GM12878 (cell line): ENCODE measurements at regions not wholly inside any gene's neighbourhood (a gene's known extent, or its start where the extent isn't known, plus 50 kb on each side); places are given as distances from the start of the nearest gene placed in this dataset.

ENCODE experiments used
- ATAC-seq: fragments of 200-7000 bp; cut with Tn5 transposase; 3 replicates; pipeline ENCODE4 v1.9.1; 2020; ENCODE audit warnings: mild to moderate bottlenecking, moderate library complexity
- BruUV-seq: library from RNA; stranded (reverse); fragments of 400-500 nt; replicated peaks from 2 replicates; lab custom pipeline; 2021; lab: Mats Ljungman, UMichigan
- CTCF ChIA-PET: fragments of 300-600 bp; sonication (Branson Sonifier 250); formaldehyde crosslinking; extraction: SDS; loops from one replicate; lab custom pipeline; 2021; ENCODE audit warnings: inconsistent platforms; lab: Yijun Ruan, JAX
- POLR2A ChIA-PET: fragments of 350-600 bp; formaldehyde crosslinking; extraction: SDS; loops from one replicate; lab custom pipeline; 2021; ENCODE audit warnings: inconsistent platforms; lab: Charles Lee
- RAD21 ChIA-PET: fragments of 300-600 bp; sonication (Branson Sonifier 250); formaldehyde crosslinking; loops from one replicate; lab custom pipeline; 2023; ENCODE audit warnings: antibody characterized with exemption; ENCODE audit not compliant: unreplicated experiment; lab: Charles Lee
- SMC1A ChIA-PET: fragments of 300-600 bp; sonication (Branson Sonifier 250); formaldehyde crosslinking; loops from one replicate; lab custom pipeline; 2023; ENCODE audit not compliant: unreplicated experiment, uncharacterized antibody; lab: Charles Lee
- DNase-seq: peaks from one replicate; pipeline ENCODE4 v3.0.0-alpha.2; 2011; ENCODE audit warnings: low read depth, low spot score
- FAIRE-seq: peaks from 3 replicates; lab custom pipeline; 2011; peaks lifted over from hg19 to GRCh38; lab: Jason Lieb, UNC
- H2AFZ ChIP-seq: 2 replicates; pipeline ENCODE4 v1.6.0; 2011; ENCODE audit warnings: low read depth, low read length, control low read depth; ENCODE audit not compliant: control insufficient read depth
- H3K27ac ChIP-seq: 2 replicates; pipeline ENCODE4 v1.5.1; 2011; ENCODE audit warnings: control low read depth; ENCODE audit not compliant: control insufficient read depth, insufficient read depth
- H3K27me3 ChIP-seq, 2 experiments: replicated peaks in 1 of 2; 2 replicates each; pipeline versions ENCODE4 v1.6.0 to v1.6.1; 2011; ENCODE audit warnings: low read length in 1 of 2; ENCODE audit not compliant: control insufficient read depth in 2 of 2, insufficient read depth in 2 of 2
- H3K36me3 ChIP-seq, 2 experiments: 2 replicates each; pipeline ENCODE4 v1.5.1; 2011; ENCODE audit warnings: low read length in 1 of 2; ENCODE audit not compliant: control insufficient read depth in 2 of 2, insufficient read depth in 2 of 2
- H3K4me1 ChIP-seq: 2 replicates; pipeline ENCODE4 v1.6.1; 2011; ENCODE audit warnings: mild to moderate bottlenecking, low read length, moderate library complexity, mixed read lengths; ENCODE audit not compliant: control insufficient read depth, insufficient read depth
- H3K4me2 ChIP-seq: 2 replicates; pipeline ENCODE4 v1.6.0; 2011; ENCODE audit warnings: control low read depth; ENCODE audit not compliant: control insufficient read depth, insufficient read depth
- H3K4me3 ChIP-seq: fragments of 200-600 bp; sonication (generic); 2 replicates; pipeline ENCODE4 v1.5.1; 2016
- H3K79me2 ChIP-seq: 2 replicates; pipeline ENCODE4 v1.6.0; 2011; ENCODE audit warnings: low read length; ENCODE audit not compliant: control insufficient read depth, insufficient read depth
- H3K9ac ChIP-seq: 2 replicates; pipeline ENCODE4 v1.8.0; 2011; ENCODE audit warnings: low read length, control low read depth, mixed read lengths; ENCODE audit not compliant: control insufficient read depth, insufficient read depth
- H3K9me3 ChIP-seq: replicated peaks from 3 replicates; pipeline ENCODE4 v1.5.1; 2011; ENCODE audit warnings: mild to moderate bottlenecking, low read length; ENCODE audit not compliant: control insufficient read depth, insufficient read depth
- H4K20me1 ChIP-seq: 2 replicates; pipeline ENCODE4 v1.6.0; 2011; ENCODE audit not compliant: control insufficient read depth, insufficient read depth
- BRCA1 ChIP-seq: IDR thresholded peaks from 2 replicates; pipeline ENCODE4 v1.6.1; 2011; ENCODE audit warnings: low read depth, low read length, improper control_type of control experiment
- MTA2 ChIP-seq: fragments of 450-650 bp; IDR thresholded peaks from 2 replicates; pipeline ENCODE4 v1.6.1; 2016; ENCODE audit warnings: low read depth, mild to moderate bottlenecking, moderate library complexity
- NRF1 ChIP-seq: conservative IDR thresholded peaks from 2 replicates; pipeline ENCODE4 v1.6.1; 2011; ENCODE audit warnings: mild to moderate bottlenecking, low read depth, low read length, improper control_type of control experiment
- RFX5 ChIP-seq: IDR thresholded peaks from 2 replicates; pipeline ENCODE4 v1.6.1; 2011; ENCODE audit warnings: low read depth, low read length, improper control_type of control experiment
- USF2 ChIP-seq: IDR thresholded peaks from 2 replicates; pipeline ENCODE4 v1.6.1; 2011; ENCODE audit warnings: low read depth, low read length, improper control_type of control experiment, borderline replicate concordance
- WGBS: methylation state at CpG from one replicate; pipeline ENCODE4 v1.1.6; 2016; ENCODE audit warnings: low lambda C conversion rate; ENCODE audit not compliant: insufficient replicate concordance, insufficient coverage; ENCODE audit errors: missing lambda C conversion rate; 5-methylcytosine and 5-hydroxymethylcytosine counted together
- in situ Hi-C: fragments of 300-500 bp; cut with MboI; formaldehyde crosslinking; loops from 9 replicates; pipeline ENCODE4 v1.14.3; 2018; ENCODE audit warnings: mixed read lengths
- intact Hi-C: fragments of 100-400 bp; cut with micrococcal nuclease; formaldehyde crosslinking; loops from one replicate; pipeline ENCODE4 v1.14.2; 2022; ENCODE audit not compliant: unreplicated experiment

- Histone ChIP-seq H3K4me2 (no peak overlapping the region), H3K9ac (no peak overlapping the region), H3K4me1 (no peaks in the 10 kb centered on the region), H3K4me3 (no peak overlapping the region)
- in situ Hi-C loops = no loop called here
- intact Hi-C loops = loop anchor here (1.0 to 5.0 kb wide), 2 partner anchors 33 to 77 kb away; no protein-coding TSS in a partner anchor
- SMC1A ChIA-PET = interaction anchor here (1.2 to 1.7 kb wide), 5 partner anchors 13 to 62 kb away, joined by 3 to 11 read pairs (median 4); no protein-coding TSS in a partner anchor
- FAIRE-seq (no peak), ATAC-seq (no peak)
- RAD21 ChIA-PET = interaction anchor here (0.7 to 1.4 kb wide), 3 partner anchors 60 to 75 kb away, joined by 3 to 4 read pairs (median 3); no protein-coding TSS in a partner anchor
- TF ChIP-seq USF2 = no peak
- TF ChIP-seq, all 136 proteins: peak for 0
- Histone ChIP-seq H3K79me2 (no peaks in the 10 kb centered on the region), H3K27ac (no peak overlapping the region), H4K20me1 (no peaks in the 10 kb centered on the region), H3K27me3 (no peaks in the 10 kb centered on the region), H3K36me3 (no peaks in the 10 kb centered on the region), H2AFZ (no peak overlapping the region), H3K9me3 (no peaks in the 10 kb centered on the region)
- CTCF ChIA-PET = interaction anchor here (0.6 to 0.9 kb wide), 3 partner anchors 12 to 77 kb away, joined by 3 to 5 read pairs (median 3); no protein-coding TSS in a partner anchor
- POLR2A ChIA-PET = interaction anchor here (0.9 to 1.4 kb wide), 2 partner anchors 16 to 57 kb away, joined by 4 read pairs; no protein-coding TSS in a partner anchor
- no TSS peak for BruUV-seq
- no peak for DNase-seq
Measured at GRCh38 chr12:19834592-19834991, 395.3 kb downstream of the AEBP2 start.

- no TSS peak for BruUV-seq
- Histone ChIP-seq H3K9ac (no peak overlapping the region), H4K20me1 (no peaks in the 10 kb centered on the region), H2AFZ (no peak overlapping the region), H3K79me2 (no peaks in the 10 kb centered on the region), H3K27ac (no peak overlapping the region), H3K9me3 (no peaks in the 10 kb centered on the region), H3K27me3 (no peaks in the 10 kb centered on the region), H3K4me2 (no peak overlapping the region), H3K36me3 (no peaks in the 10 kb centered on the region), H3K4me3 (no peak overlapping the region), H3K4me1 (no peaks in the 10 kb centered on the region)
- DNase-seq (no peak), ATAC-seq (no peak), FAIRE-seq (no peak)
- in situ Hi-C loops (no loop called here), intact Hi-C loops (no loop called here)
- TF ChIP-seq RFX5 = no peak
- no peak for TF ChIP-seq BRCA1
- TF ChIP-seq MTA2 = no peak
- TF ChIP-seq NRF1 = no peak
- ChIA-PET POLR2A (no interaction called here), CTCF (no interaction called here), SMC1A (interaction anchor here (0.6 to 1.4 kb wide), 3 partner anchors 9 to 54 kb away, joined by 3 read pairs; no protein-coding TSS in a partner anchor), RAD21 (no interaction called here)
- 86% methylated on average over 14 of the region's 14 CpGs for WGBS
Measured at GRCh38 chr12:19836056-19836455, 396.8 kb downstream of the AEBP2 start.
